Progenitor cell of endocrine pancreas (in vitro differentiated cells): ENCODE measurements at regions not wholly inside any gene's neighbourhood (a gene's known extent, or its start where the extent isn't known, plus 50 kb on each side); places are given as distances from the start of the nearest gene placed in this dataset.

ENCODE experiments used
- DNase-seq: peaks from one replicate; pipeline ENCODE4 v3.0.0; 2021; ENCODE audit warnings: low spot score; ENCODE audit not compliant: unreplicated experiment
- H3K27ac Mint-ChIP-seq: 2 replicates; pipeline ENCODE4 v1.8.0; 2021; ENCODE audit warnings: mild to moderate bottlenecking, moderate library complexity, mixed read lengths
- H3K27me3 Mint-ChIP-seq: 2 replicates; pipeline ENCODE4 v1.8.0; 2021; ENCODE audit warnings: mixed read lengths
- H3K36me3 Mint-ChIP-seq: 2 replicates; pipeline ENCODE4 v1.8.0; 2022; ENCODE audit warnings: mixed read lengths; ENCODE audit not compliant: insufficient read depth
- H3K4me1 Mint-ChIP-seq: 2 replicates; pipeline ENCODE4 v1.8.0; 2021; ENCODE audit warnings: low read depth, mixed read lengths
- H3K4me3 Mint-ChIP-seq: 2 replicates; pipeline ENCODE4 v1.8.0; 2021; ENCODE audit warnings: low read depth, mild to moderate bottlenecking, moderate library complexity, mixed read lengths
- H3K9me3 Mint-ChIP-seq: 2 replicates; pipeline ENCODE4 v1.8.0; 2021; ENCODE audit warnings: low read depth, mixed read lengths
- CTCF ChIP-seq: fragments of 200-600 bp; sonication (generic); IDR thresholded peaks from one replicate; pipeline ENCODE4 v1.5.0; 2021; ENCODE audit warnings: antibody characterized with exemption, mild to moderate bottlenecking; ENCODE audit not compliant: unreplicated experiment

- TF ChIP-seq CTCF = no peak
- Mint-ChIP-seq H3K9me3 (no peaks in the 10 kb centered on the region), H3K4me3 (no peak overlapping the region), H3K27me3 (peaks cover 6% of the 10 kb centered on the region), H3K36me3 (no peaks in the 10 kb centered on the region), H3K27ac (no peak overlapping the region), H3K4me1 (peaks cover 2% of the 10 kb centered on the region)
- no peak for DNase-seq
Observed at GRCh38 chr6:113344969-113345368, 512.2 kb upstream of the MARCKS start.

GRCh38 chr6:113347436-113347835, 509.7 kb upstream of the MARCKS start:
- no peak for TF ChIP-seq CTCF
- Mint-ChIP-seq H3K4me3 (no peak overlapping the region), H3K4me1 (peaks cover 24% of the 10 kb centered on the region)

GRCh38 chr6:113350461-113350860, 506.7 kb upstream of the MARCKS start:
- Mint-ChIP-seq H3K27me3 (peaks cover 3% of the 10 kb centered on the region), H3K36me3 (peaks cover 1% of the 10 kb centered on the region), H3K4me3 (no peak overlapping the region), H3K4me1 (peaks cover 33% of the 10 kb centered on the region), H3K9me3 (no peaks in the 10 kb centered on the region), H3K27ac (no peak overlapping the region)
- DNase-seq = no peak
- TF ChIP-seq CTCF = no peak

More at GRCh38 chr6:113347436-113347835, 509.7 kb upstream of the MARCKS start:
- Mint-ChIP-seq H3K27ac (no peak overlapping the region), H3K27me3 (peaks cover 6% of the 10 kb centered on the region), H3K9me3 (no peaks in the 10 kb centered on the region), H3K36me3 (no peaks in the 10 kb centered on the region)
- no peak for DNase-seq

- peaks cover 39% of the 10 kb centered on the region for H3K4me1 Mint-ChIP-seq
- no peak for DNase-seq
Observed at GRCh38 chr6:113351173-113351834, 505.8 kb upstream of the MARCKS start.

More at GRCh38 chr6:113351173-113351834, 505.8 kb upstream of the MARCKS start:
- Mint-ChIP-seq H3K9me3 (no peaks in the 10 kb centered on the region), H3K27me3 (peaks cover 3% of the 10 kb centered on the region), H3K27ac (no peak overlapping the region), H3K4me3 (no peak overlapping the region), H3K36me3 (peaks cover 1% of the 10 kb centered on the region)
- no peak for TF ChIP-seq CTCF
